ENCODE measurements at regions not wholly inside any gene's neighbourhood (a gene's known extent, or its start where the extent isn't known, plus 50 kb on each side); places are given as distances from the start of the nearest gene placed in this dataset.
A peak's percentile ranks its signal among the peaks of the same experiment; 100 is the strongest.
"Not testable (repeated sequence)": the region's sequence is repeated elsewhere in the genome, so short reads cannot be mapped to it uniquely, and the experiment has no call there.

DNA sequence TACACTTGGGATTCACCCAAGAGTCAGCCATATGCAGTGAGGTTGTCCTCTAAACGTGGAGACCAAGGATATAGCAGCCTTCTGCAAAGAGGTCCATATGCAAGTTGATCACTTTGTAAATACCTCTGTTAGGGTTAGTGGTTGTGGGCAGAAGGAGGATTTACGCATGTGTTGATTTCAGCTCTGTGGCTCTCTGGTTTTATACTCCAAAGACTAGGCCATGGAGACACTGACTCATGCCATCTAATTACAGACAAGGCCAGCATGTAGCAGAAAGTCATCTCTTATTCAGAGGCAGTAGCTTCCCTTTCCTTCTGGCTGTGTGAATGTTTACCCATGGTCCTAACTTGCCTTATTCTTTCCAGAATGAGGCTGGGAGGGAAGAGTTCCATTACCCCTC, 140.9 kb upstream of the GOLGA6L4 start:
- not testable (repeated sequence) for DNase-seq

DNA sequence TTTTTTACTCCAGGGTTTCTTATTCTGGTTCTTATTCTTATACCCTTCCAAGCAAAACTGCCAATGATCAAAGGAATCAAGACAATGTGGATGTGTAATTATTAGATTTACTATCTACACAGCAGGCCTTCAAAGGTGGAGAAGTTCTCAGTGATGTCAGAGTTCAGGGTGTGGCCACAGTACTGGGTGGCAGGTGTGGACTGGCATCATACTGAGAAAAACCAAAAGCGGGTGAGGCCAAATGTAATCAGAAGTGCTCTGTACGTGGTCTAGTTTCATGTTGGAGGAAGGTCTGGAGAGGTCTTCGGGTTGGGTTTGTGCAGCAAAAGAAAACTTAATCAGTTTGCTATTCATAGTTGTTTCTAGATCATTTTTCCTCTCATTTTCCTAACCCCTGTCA, 138.5 kb upstream of the GOLGA6L4 start:
- DNase-seq = not testable (repeated sequence)

DNA sequence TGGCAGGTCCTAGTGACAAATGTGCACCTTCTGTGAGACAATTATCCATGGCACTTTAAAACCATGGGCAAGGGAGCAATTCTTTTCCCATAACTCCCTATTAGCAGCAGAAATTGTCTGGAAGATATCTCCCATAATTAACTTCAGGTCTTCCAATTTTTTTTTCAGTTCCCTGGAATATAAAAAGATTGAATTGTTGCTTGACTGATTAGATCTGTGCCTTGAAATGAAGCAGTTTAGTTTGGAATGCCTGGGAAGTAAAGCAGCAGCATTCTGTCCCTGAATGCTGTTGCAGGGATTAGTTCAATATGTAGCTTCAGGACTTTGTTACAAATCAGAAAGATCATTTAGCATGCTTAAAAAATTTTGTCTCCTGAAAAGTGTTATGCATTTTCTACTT, 137.0 kb upstream of the GOLGA6L4 start:
- no peak for DNase-seq

DNA sequence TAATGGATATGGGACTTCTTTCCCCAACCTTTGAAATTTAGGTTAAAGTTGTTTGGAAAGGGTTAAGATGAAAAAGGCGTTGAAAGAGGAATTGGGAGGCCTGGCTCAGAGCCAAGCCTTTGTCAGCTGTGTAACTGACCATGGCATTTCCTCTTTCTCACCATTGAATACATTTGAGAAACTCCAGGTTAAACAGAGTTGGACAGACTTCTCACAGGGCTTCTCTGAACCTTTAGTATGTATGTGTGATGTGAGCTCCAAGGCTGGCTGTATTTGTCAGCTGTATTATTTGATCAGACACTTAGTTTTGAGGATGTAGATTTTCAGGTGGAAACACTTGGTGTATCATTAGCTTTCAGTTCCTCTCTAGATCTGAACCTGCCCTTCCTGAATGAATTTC, 136.4 kb upstream of the GOLGA6L4 start:
- peak; percentile 85 to 95 (median 90) for DNase-seq

DNA sequence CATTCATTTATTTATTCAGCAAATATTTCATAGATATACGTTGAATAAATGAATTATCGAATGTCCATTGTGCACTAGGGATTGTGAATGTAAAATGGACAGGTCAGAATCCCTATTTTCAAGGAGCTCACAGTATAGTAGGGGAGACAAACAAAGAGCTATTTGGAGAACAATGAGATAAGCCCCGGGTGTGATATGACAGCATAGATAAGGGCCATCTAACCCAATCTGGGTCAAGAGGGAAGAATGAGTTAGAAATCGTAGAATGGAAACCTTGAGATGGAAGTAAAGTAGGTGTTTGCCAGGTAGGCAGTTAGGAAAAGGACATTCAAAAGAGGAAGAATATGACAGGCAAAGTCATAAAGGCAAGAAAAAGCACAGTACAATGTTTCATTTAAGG, 132.2 kb upstream of the GOLGA6L4 start:
- no peak for DNase-seq

DNA sequence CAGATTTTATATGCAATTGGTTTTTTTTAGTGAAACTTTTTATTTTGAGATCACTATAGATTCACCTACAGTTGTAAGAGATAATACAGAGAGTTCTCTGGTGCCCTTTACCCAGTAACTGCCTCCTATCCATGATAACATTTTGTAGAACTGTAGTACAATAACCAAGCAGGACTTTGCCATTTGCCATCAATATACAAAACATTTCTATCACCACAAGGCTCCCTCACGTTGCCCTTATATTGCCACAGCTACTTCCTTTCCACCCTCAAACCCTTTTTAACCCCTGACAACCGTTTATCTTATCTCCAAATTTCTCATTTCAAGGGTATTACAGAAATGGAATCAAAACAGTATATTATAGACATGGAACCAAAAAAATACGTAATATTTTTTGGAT, 130.7 kb upstream of the GOLGA6L4 start:
- DNase-seq = no peak

DNA sequence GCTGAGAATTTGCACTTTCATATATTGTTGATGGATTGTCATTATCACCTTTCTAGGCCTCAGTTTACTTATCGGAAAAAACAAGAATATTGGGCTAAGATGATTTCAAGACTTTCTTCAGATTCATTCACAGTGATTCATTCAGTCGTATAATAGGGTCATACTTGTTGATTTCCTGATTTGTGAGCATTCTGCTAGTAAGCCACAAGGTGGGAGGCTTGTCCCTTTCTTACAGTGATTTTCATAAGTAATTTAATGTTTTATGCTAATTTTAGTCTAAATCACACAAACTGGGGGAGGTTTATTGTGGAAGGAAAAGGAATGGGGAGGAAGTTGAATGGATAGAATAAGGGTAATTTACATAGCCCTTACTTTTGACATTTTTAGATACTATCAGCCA, 126.8 kb upstream of the GOLGA6L4 start:
- DNase-seq = peak in 2 of 4 experiments; percentile 27

DNA sequence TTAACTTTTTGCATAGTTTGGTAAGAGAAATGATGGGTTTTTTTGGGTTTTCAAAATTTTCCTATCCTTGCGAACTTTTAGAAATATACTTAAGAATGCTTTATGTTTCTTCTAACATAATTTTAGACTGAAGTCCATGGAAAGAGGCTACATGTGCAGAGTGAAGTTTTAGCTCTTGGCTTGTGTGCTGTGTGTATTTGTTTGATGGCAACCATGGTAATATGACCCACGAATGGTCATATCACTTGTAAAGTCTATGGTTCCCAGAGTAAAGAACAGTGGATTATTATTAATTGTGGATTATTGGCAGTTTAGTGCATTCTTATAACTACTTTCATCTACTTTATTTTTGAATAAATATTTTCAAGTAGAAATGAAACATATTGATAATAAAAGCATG, 124.0 kb upstream of the GOLGA6L4 start:
- no peak for DNase-seq

DNA sequence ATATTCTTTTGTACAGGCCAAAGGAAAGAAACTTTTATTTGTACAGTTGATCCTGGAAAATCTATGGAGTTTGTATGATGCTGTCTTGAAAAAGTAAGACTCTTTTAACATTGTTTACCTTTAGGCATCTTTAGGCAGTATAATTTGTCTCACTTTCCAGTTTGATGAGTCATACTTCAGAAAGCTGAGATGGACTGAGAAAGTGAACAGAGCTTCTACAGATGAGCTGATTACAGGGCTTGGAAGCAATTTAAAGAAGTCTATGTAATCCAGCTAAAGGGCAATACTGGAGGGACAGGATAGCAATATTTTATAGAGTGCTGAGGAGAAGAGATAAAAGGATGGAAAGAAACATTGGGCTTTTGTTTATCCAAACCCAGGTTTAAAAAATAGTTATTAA, 123.5 kb upstream of the GOLGA6L4 start:
- DNase-seq = no peak

DNA sequence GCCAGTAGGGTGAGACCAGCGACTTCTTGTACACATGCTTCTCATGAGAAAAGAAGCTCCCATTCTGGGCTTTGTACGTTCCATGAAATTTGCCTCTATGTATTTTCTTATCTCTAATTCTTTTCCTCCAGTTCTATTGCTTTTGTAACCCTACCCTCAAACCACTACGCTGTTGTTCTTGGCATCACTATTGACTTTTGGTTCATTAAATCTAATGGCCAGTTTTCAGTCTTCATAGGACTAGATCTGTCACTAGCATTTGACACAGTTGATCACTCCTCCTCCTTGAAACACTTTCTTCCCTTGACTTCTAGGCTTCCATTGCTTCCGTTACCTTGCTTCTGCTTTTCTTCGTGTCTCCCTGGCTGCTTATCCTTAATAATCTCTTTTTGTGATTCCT, 121.7 kb upstream of the GOLGA6L4 start:
- DNase-seq = no peak

DNA sequence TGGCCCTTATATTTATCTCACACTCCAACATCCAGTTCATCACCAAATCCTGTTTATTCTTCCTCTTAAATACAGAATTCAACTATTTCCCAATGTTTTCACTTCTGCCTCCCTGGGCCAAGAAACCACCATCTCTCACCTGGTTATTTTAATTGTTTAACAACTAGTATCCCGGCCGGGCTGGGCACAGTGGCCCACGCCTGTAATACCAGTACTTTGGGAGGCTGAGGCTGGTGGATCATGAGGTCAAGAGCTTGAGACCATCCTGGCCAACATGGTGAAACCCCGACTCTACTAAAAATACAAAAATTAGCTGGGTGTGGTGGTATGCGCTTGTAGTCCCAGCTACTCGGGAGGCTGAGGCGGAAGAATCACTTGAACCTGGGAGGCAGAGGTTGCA, 120.9 kb upstream of the GOLGA6L4 start:
- DNase-seq = not testable (repeated sequence)

DNA sequence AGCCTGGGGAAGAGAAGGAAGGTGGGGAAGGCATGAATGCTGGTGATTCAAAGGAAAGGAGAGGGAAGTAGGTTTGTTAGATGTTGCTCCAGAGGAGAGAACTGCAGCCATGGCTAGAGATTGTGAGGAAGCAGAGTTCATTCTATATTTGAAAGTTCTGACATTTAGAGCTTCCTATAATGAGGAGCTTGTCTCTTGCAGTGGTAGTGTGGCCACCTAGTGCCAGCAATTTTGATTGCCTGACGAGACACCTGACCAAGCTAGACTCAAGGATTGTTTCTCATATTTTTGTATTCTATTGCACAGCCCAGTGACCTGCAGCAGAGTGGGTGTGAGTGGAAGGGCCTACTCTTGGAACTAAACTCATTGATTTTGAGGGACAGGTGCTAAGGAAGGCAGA, 116.2 kb upstream of the GOLGA6L4 start:
- peak; percentile 13 to 60 (median 54) for DNase-seq

DNA sequence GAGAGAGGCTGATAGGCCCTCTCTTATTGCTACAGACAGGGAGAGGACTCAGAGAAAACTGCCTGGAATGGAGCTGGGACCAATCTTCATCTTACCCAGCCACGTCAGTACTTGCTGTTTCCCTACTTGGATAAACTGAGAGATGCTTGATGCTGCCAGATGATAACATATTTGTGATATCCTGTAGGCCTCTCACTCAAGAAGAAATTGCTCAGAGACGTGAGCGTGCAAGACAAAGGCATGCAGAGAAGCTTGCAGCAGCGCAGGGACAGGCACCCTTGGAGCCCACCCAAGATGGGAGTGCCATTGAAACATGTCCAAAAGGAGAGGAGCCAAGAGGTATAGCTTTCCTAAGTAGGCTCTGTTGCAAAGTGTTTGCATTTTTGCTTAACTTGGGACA, 114.7 kb upstream of the GOLGA6L4 start:
- DNase-seq = not testable (repeated sequence)

DNA sequence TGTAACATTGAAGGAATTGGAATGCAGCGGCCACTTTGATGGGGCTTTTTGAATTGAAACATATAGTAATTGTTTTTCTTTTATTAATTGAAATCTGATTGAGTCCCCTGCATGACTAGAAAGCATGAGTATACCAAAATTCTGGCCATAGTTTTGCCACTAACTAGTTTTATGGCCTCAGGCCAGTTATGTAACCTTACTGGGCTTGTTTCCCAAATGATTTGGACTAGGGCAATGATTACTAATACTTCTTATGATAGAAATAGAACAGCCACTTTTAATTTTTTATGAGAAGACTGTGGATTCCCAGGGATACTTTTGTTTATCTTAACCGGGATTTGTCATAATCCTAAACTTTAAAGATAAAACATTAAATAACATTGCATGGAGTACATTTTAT, 106.9 kb upstream of the GOLGA6L4 start:
- DNase-seq = not testable (repeated sequence)

DNA sequence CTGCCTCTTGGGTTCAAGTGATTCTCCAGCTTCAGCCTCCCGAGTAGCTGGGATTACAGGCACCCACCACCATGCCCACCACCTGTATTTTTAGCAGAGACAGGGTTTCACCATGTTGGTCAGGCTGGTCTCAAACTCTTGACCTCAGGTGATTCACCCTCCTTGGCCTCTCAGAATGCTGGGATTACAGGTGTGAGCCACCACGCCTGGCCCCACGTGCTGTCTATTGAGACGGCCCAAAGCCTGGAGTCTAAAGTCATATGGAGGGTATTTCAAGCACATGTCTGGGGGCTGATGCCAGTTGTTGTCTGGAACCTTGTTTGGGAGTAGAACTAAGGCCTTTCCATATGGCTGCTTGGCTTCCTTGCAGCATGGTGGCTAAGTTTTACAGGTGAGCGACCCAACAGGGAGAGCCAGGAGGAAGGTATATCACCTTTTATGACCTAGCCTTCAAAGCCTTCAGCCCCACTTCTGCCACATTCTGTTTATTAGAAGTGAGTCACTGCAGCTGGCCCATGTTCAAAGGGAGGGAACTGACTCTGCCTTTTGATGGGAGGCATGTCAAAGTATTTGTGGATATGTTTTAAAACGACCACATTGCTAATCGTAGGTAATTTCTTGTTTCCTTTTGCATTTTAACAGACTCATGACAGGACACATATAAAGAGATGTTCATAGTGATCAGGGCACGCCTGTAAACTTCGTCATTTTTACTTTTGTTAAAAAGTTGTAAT, 105.3 kb upstream of the GOLGA6L4 start:
- DNase-seq = not testable (repeated sequence)

DNA sequence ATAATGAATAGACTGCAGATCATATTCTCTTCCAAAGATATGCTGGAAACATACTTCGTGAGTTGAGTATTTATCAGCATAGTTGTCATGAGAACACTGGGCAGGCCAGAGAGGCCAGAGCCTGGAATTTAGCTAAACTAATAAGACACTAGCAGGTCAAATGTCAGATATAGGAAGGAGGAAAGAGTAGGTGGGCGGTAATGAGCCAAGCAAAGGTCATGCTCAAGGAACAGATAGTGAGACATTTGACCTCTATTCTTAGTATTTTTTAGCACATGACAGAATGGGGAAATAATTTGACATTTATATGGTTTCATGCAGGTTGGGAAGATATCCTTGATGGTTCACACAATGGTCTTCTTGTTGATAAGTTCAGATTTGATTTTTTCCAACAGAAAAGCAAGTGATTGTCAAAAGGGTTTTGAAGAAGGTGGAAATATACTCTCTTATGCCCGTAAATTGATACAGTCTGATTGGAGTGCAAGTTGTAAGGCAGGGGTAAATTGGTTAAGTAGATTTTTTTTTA, 99.6 kb upstream of the GOLGA6L4 start:
- DNase-seq = peak in 2 of 4 experiments; percentile 55 to 58

DNA sequence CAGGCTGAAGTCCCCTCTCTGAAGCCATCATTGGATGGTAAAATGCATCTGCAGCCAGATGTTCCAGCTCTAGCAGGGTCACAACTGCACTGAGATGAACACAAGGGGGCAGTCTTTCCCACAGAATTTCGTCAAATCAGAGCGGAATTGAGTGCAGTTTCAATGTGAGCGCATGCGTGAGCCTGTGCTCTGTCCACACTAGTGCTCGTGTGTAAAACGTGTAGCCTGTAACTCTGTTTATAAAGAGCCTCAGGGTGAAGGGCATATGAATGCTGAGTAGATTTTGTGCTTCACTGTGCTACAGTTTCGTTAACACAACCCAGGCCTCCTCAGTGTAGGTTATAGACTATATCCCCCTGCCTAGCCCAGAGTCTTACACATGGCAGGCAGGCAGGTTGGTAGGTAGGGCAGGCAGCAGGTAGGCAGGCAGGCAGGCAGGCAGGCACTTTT, 92.7 kb upstream of the GOLGA6L4 start:
- peak; percentile 88 to 93 (median 91) for DNase-seq

DNA sequence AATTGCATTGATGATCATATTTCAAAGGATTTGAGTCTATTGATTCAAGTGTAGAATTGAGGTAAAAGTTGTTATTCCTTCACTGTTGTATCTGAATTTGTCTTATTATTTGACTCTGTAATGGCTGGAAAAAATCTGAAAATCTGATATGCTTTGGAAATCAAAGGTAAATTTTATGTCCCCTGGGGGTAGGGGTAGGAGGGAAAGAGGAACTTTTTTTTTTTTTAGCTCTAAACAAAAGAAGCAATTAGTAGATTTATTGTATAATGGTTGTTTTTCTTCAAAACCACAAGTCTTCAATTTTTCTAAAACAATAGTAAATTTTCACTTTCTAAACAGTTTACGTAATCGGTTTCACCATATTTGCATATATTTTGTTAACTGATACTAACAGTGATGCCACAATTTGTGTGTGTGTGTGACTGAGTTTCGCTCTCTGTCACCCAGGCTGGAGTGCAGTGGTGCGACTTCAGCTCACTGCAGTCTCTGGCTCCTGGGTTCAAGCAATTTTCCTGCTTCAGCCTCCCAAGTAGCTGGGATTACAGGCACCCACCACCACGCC, 91.7 kb upstream of the GOLGA6L4 start:
- DNase-seq = no peak

DNA sequence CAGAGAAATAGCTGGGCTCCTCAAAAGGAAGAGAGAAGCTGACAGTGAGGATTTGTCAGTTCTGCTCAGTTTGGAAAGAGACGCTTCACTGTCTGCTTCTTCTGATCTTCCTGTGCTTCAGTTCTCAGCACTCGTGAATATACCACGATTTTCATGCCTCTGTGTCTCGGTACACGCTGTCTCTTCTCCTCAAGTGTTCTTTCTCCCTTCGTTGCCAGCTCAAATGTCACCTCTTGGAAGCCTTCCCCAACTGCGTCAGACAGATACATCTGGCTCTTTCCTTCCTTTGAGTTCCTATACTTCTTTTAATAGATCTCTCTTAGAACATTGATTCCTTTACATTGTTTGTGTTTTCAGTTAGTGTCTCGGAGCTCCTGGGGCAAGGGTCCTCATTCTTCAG, 90.6 kb upstream of the GOLGA6L4 start:
- DNase-seq = not testable (repeated sequence)

DNA sequence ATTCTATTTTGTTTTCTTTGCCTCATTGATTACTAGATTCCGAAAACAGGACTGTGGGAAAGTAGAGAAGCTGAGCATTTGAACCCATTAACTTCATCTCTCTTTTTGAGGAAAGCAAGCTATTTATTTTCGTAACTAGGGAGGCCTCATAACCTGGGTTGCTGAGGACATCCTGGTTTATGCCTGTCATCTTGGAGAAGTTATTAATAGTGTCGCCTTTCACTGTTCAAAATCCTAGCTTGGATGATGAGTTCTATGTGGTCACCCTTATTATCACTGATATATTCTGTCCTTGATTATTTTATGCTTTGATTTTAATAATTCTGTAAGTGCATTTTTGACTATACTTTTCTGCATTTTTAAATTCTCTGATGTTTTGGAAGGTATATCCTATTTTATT, 89.3 kb upstream of the GOLGA6L4 start:
- not testable (repeated sequence) for DNase-seq

DNA sequence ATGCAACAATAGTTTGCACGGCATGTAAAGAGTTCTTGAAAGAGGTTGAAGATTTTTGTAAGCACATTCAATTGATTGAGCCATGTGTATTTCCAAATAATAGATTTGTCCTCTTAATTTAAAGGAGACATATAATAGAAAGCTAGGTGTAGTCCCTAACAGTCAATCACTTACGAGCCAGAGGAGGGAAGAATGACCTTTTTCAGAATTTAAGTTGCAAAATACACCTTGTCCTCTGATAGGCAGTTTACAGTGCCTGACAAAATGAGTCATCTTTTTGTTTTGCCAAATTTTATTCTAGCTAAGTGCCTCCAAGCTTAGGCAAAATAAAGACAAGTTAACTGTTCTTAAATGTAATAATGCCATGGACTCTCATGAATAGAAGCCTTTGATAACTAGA, 88.3 kb upstream of the GOLGA6L4 start:
- DNase-seq = not testable (repeated sequence)

DNA sequence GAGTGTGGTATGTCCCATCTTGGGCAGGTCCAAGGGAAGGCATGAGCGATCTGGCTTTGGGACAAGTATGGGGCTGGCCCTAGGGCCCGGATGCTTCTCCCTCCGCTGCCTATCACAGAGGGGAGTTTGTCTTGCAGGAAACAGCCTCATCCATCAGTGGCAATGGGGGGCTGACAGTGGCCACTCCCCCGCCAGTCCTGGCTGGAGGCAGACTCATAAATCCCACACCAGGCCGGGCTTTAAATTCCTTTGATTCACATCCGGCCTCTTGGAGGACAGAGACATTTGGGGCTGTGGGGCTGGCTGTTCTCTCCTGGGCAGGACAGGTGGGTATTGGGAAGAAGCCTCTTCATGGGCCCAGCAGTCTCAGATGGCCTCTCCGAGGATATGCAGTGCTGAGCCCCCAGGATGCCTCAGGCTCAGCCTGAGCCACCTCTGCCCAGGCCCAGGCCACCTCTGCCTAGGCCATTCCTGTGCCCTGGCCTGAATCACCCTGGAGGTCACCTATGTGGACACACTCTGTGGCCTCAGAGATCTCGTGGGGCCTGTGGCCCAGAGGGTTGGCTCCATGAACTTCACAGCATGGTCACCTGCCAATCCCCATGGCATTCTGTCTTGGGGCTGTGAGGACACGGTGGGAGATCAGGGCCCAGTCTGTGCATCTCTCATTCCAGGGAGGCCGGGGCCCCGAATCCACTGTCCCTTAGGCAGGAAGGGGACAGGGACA, 84.2 kb upstream of the GOLGA6L4 start:
- DNase-seq = no peak

DNA sequence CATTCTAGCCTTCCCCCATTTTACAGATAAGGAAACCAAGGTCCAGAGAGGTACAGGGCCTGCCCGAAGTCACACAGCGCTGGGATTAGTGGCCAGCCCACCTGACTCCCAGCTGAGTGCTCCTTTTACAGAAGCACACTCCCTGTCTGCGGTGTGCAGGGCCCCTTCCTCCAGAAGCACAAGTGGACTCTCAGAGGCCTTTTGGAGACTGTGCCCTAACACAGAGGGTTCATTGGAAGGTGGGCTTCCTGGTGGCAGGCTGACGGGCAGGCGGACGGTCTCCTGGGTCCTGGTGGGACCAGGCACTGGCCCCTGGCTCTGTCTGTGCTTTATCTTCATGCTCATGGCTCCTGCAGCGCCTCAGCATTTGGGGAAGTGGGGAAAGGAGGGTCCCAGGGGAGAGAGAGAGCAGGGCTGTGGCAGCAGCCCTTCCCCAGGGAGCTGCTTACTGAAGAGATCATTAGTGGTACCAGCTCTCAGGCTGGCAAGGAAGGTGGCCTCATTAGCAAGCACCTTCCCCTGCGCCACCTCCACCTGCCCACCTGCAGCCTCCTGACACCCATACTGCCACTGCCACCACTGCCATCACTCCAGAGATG, 83.1 kb upstream of the GOLGA6L4 start:
- DNase-seq = not testable (repeated sequence)
